Activated B cell treated with CpG ODN at 0.5 μM for 24 hours (primary cell): ENCODE measurements at regions not wholly inside any gene's neighbourhood (a gene's known extent, or its start where the extent isn't known, plus 50 kb on each side); places are given as distances from the start of the nearest gene placed in this dataset.

ENCODE experiments used
- ATAC-seq: fragments of 200-7000 bp; cut with Tn5 transposase; one replicate; pipeline ENCODE4 v1.10.0; 2021; ENCODE audit warnings: low read depth, mild to moderate bottlenecking, moderate library complexity
- CTCF ChIA-PET: fragments of 350-600 bp; sonication (Branson Sonifier 250); formaldehyde crosslinking; loops from one replicate; lab custom pipeline; 2021; ENCODE audit warnings: antibody characterized with exemption; lab: Charles Lee
- POLR2A ChIA-PET: fragments of 350-600 bp; sonication (Branson Sonifier 250); formaldehyde crosslinking; loops from one replicate; lab custom pipeline; 2021; ENCODE audit warnings: antibody characterized with exemption; lab: Charles Lee
- DNase-seq: peaks from one replicate; pipeline ENCODE4 v3.0.0; 2022
- H3K27ac Mint-ChIP-seq: one replicate; pipeline ENCODE4 v1.8.0; 2020; ENCODE audit warnings: mixed read lengths
- H3K27me3 Mint-ChIP-seq: one replicate; pipeline ENCODE4 v1.8.0; 2021; ENCODE audit warnings: mixed read lengths
- H3K36me3 Mint-ChIP-seq: one replicate; pipeline ENCODE4 v1.8.0; 2021; ENCODE audit warnings: low read depth, mixed read lengths
- H3K4me1 Mint-ChIP-seq: one replicate; pipeline ENCODE4 v1.8.0; 2021; ENCODE audit warnings: mixed read lengths
- H3K4me3 Mint-ChIP-seq: one replicate; pipeline ENCODE4 v1.8.0; 2020; ENCODE audit warnings: mild to moderate bottlenecking, mixed read lengths
- H3K9me3 Mint-ChIP-seq: one replicate; pipeline ENCODE4 v1.8.0; 2020; ENCODE audit warnings: mixed read lengths
- intact Hi-C: fragments of 100-400 bp; cut with micrococcal nuclease; formaldehyde crosslinking; loops from one replicate; pipeline ENCODE4 v1.15.1; 2024
- TF ChIP-seq, protein P1 (sequence below): fragments of 200-600 bp; IDR thresholded peaks from one replicate; pipeline ENCODE4 v1.8.0; 2022; ENCODE audit warnings: antibody characterized with exemption, mild to moderate bottlenecking

DNA sequence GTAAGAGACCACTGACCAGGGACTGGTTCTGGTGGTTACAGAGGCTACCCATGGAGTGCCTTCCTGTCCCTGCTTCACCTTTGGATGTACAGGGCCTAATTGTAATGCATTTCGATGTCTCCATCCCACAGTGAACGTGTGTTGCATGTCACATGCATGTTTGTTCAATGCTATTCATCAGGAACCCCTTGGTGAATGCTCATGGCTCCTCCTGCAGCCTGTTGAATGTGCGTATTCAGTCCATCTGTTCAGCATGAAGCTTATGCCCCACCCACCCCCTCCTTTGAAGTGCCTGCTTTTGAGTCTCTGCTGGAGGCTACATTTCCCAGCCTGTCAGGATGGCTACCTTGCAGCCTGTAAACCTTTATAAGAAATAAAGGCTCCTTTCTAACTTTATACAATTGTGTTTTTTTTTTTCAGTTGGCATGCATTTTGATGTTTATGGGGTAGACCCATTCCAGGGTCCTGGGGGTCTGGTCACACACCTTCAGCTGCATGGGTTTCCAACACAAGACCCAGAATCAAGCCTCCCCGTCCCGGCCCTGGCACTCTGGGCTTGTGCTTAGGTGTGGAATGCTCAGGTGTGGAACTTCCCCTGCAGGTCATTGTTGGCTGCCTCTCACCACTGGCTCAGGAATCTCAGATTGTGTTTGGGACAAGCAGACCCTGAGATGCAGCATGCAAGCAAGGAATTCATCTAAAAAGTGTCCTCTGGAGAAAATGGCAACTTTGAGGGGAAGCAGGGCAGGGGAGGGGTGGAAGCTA is 238.8 kb upstream of the HDAC4 start:
- Mint-ChIP-seq H3K27ac (no peak overlapping the region), H3K9me3 (peaks cover 10% of the 10 kb centered on the region), H3K27me3 (peaks cover 18% of the 10 kb centered on the region), H3K4me1 (no peaks in the 10 kb centered on the region), H3K4me3 (no peak overlapping the region), H3K36me3 (no peaks in the 10 kb centered on the region)
- TF ChIP-seq, protein P1, sequence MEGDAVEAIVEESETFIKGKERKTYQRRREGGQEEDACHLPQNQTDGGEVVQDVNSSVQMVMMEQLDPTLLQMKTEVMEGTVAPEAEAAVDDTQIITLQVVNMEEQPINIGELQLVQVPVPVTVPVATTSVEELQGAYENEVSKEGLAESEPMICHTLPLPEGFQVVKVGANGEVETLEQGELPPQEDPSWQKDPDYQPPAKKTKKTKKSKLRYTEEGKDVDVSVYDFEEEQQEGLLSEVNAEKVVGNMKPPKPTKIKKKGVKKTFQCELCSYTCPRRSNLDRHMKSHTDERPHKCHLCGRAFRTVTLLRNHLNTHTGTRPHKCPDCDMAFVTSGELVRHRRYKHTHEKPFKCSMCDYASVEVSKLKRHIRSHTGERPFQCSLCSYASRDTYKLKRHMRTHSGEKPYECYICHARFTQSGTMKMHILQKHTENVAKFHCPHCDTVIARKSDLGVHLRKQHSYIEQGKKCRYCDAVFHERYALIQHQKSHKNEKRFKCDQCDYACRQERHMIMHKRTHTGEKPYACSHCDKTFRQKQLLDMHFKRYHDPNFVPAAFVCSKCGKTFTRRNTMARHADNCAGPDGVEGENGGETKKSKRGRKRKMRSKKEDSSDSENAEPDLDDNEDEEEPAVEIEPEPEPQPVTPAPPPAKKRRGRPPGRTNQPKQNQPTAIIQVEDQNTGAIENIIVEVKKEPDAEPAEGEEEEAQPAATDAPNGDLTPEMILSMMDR = no peak
- no peak for DNase-seq
- ChIA-PET POLR2A (no interaction called here), CTCF (no interaction called here)
- intact Hi-C loops = no loop called here
- ATAC-seq = no peak

DNA sequence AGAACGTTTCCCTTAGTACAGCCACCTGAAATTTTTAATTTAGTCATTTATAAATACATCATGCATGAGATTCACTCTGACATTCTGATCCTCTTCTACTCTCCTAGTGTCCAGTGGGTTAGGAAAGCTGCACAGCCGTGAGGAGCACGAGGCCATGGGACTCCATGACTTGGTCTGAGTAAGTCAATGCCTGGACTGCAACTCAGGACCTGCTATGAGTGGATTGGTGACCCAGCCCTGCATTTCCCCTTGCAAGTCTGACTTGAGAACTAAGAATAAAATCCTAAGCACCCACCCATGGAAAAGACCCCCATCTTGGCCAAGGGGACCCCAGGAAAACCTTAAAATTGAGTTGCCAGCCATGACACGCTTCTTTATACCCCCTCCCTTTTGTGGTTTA is 237.6 kb upstream of the HDAC4 start:
- no peak overlapping the region for H3K4me3 Mint-ChIP-seq
- intact Hi-C loops = no loop called here
- peaks cover 20% of the 10 kb centered on the region for H3K27me3 Mint-ChIP-seq
- no peak for DNase-seq
- H3K27ac Mint-ChIP-seq = no peak overlapping the region
- POLR2A ChIA-PET = no interaction called here
- TF ChIP-seq, protein P1 = no peak
- no peak for ATAC-seq
- H3K36me3 Mint-ChIP-seq = no peaks in the 10 kb centered on the region
- no peaks in the 10 kb centered on the region for H3K4me1 Mint-ChIP-seq
- peaks cover 10% of the 10 kb centered on the region for H3K9me3 Mint-ChIP-seq
- CTCF ChIA-PET = no interaction called here

DNA sequence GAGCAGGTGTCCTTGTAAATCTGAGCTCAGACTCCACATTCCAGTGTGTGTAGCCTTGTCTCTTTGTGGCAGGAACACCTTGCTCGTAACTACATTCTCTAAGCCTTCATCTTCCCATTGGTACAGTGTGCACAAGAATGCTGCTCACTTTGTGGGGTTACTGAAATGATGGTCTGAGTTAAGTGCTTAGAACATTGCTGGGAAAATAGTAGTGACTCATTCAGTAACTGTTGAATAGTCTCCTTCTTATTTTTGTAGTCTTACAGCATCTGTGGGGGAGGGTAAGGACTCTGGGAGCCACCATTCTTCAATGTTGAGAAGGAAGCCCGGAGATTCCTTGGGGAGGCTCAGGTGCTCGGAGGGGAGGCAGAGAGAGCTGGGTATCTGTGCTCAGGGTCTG is 236.0 kb upstream of the HDAC4 start:
- intact Hi-C loops = no loop called here
- ATAC-seq = no peak
- Mint-ChIP-seq H3K36me3 (no peaks in the 10 kb centered on the region), H3K4me3 (no peak overlapping the region), H3K27ac (no peak overlapping the region), H3K9me3 (peaks cover 10% of the 10 kb centered on the region), H3K27me3 (peaks cover 21% of the 10 kb centered on the region), H3K4me1 (no peaks in the 10 kb centered on the region)
- DNase-seq = no peak
- ChIA-PET POLR2A (no interaction called here), CTCF (no interaction called here)
- TF ChIP-seq, protein P1 = no peak

DNA sequence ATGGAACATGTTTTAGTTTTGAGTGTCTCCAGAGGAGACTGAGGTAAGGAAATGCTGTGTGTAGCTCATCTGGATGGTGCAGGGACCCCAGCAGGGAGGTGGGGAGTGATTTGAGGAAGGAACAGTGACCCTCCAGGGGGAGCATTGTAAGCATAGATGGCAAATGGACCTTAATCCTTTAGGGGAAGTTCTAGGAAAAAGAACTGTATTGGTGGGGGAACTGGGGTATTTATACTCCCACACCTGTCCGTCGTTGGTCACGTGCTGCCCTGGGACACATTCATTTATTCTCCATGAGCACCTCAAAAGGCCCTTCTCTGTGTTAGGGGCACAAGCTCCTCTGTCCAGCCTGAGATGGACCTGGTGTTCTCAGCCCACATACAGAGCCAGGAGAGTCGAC is 233.9 kb upstream of the HDAC4 start:
- peaks cover 23% of the 10 kb centered on the region for H3K27me3 Mint-ChIP-seq
- intact Hi-C loops = no loop called here
- DNase-seq (no peak), ATAC-seq (no peak)
- no peak overlapping the region for H3K4me3 Mint-ChIP-seq
- H3K4me1 Mint-ChIP-seq = no peaks in the 10 kb centered on the region
- TF ChIP-seq, protein P1 = no peak
- ChIA-PET POLR2A (interaction anchor here (0.5 kb wide), 1 partner anchor 1374 kb away, joined by 4 read pairs; no protein-coding TSS in a partner anchor), CTCF (no interaction called here)
- H3K9me3 Mint-ChIP-seq = peaks cover 10% of the 10 kb centered on the region
- H3K36me3 Mint-ChIP-seq = no peaks in the 10 kb centered on the region
- no peak overlapping the region for H3K27ac Mint-ChIP-seq

DNA sequence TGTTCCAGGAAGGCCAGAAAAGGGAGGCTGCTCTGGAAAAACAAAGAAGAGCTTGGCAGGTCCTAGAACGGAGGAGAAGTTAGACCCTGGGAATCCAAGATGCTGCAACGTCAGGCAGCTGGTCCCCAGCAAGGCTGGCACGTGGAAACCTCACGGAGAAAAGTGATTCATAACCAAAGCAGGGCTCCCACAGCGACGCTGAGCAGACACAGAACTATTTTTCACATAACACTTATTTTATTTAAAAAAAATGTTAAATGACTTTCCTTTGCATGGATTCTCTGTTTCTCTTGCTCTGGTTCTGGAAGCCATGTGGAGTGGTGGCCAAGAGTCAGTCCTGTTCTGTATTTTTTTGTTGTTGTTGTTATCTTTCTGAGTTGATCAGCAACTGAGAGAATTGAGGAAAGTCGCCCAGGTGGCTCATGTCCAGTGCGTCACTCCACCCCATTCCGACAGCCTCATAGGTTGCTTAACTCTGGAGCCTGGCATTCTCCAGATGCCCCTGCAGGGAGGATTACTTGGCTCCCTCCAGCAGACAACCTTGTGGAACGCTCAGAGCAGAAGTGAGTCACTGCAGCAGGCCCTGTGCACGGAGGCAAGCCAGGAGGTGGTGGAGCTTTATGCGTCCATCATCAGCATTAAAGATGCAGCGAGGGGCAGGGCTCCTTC is 229.9 kb upstream of the HDAC4 start:
- CTCF ChIA-PET = no interaction called here
- DNase-seq = no peak
- POLR2A ChIA-PET = no interaction called here

More for the DNA sequence above, 229.9 kb upstream of the HDAC4 start:
- Mint-ChIP-seq H3K27ac (no peak overlapping the region), H3K27me3 (peaks cover 13% of the 10 kb centered on the region), H3K9me3 (no peaks in the 10 kb centered on the region), H3K36me3 (no peaks in the 10 kb centered on the region), H3K4me3 (no peak overlapping the region), H3K4me1 (no peaks in the 10 kb centered on the region)
- no peak for ATAC-seq
- intact Hi-C loops = no loop called here
- TF ChIP-seq, protein P1 = no peak
